ENCODE measurements at regions not wholly inside any gene's neighbourhood (a gene's known extent, or its start where the extent isn't known, plus 50 kb on each side); places are given as distances from the start of the nearest gene placed in this dataset.

DNA sequence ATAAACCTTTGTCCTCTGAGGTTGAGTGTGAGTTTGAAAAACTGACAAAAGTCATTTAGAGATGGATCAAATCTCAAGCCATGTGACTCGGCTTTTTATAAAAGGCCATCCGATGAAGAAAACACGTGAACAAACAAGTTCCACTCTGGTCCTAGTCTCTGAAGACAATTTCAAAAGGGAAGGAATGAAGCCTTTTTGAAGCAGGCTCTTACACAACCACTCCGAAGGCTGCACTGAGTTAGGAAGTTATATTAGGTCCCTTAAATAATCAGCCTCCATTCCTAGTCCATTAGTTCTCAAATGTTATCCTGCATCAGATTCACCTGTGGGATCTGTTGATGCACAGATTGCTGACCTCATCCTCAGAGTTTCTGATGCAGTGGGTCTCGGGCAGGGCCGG lies 166.6 kb upstream of the HMHB1 start:
- H2AFZ ChIP-seq (ENCODE audit: low read length), result no peak overlapping the region
- BruUV-seq (replicated peaks), result no TSS peak
- peaks cover 14% of the 10 kb centered on the region for H3K4me1 ChIP-seq (ENCODE audit: insufficient read depth, low read length)
- no peak overlapping the region for H3K4me3 ChIP-seq (replicated peaks in 1 of 3; ENCODE audit: insufficient read depth in 1 of 3, low read depth in 2 of 3, low read length in 3 of 3)
- ATAC-seq, result no peak
- CTCF ChIA-PET (ENCODE audit: low intra/inter-chr PET ratio, low total read pairs), result no interaction called here
- no peaks in the 10 kb centered on the region for H3K36me3 ChIP-seq (replicated peaks in 1 of 2; ENCODE audit: control insufficient read depth in 1 of 2, insufficient read depth in 2 of 2, low read length in 2 of 2)
- WGBS (ENCODE audit: low lambda C conversion rate), result 53% methylated on average over 6 of the region's 6 CpGs
- no peak for FAIRE-seq
- H3K4me2 ChIP-seq (ENCODE audit: low read depth, low read length), result no peak overlapping the region
- H3K9ac ChIP-seq (ENCODE audit: insufficient read depth, low read depth, low read length), result no peak overlapping the region
- no peaks in the 10 kb centered on the region for H4K20me1 ChIP-seq (ENCODE audit: insufficient read depth, low read length)
- no peak overlapping the region for H3K27ac ChIP-seq (ENCODE audit: extremely low read length, insufficient read depth, low read length)
- H3K79me2 ChIP-seq (ENCODE audit: insufficient read depth, low read length), result no peaks in the 10 kb centered on the region
- peaks cover 0 to 12% of the 10 kb centered on the region in 2 experiments; a peak in 3 of 5 replicates for H3K27me3 ChIP-seq (ENCODE audit: control insufficient read depth in 1 of 2, insufficient read depth in 2 of 2, low read length in 2 of 2)
- H3K9me3 ChIP-seq (ENCODE audit: low read length), result no peaks in the 10 kb centered on the region
- in situ Hi-C loops (cut with HindIII; ENCODE audit: extremely low pct_ligation_motif_present, low pct_unique_long_range_greater_than_20kb), result no loop called here
- intact Hi-C loops (cut with micrococcal nuclease; ENCODE audit: unreplicated experiment), result no loop called here
- no peak for TF ChIP-seq ZNF615 (CRISPR knock-in tag; IDR thresholded peaks at IDR 0.05; ENCODE audit: borderline replicate concordance)
- TF ChIP-seq ZNF10 (CRISPR knock-in tag; IDR thresholded peaks at IDR 0.05; ENCODE audit: borderline replicate concordance, low read depth), result no peak
- TF ChIP-seq RNF219 (CRISPR knock-in tag; IDR thresholded peaks at IDR 0.05), result no peak
- TF ChIP-seq ZNF275 (CRISPR knock-in tag; IDR thresholded peaks at IDR 0.05; ENCODE audit: borderline replicate concordance), result no peak
- no peak for TF ChIP-seq PAX8 (CRISPR knock-in tag; IDR thresholded peaks at IDR 0.05; ENCODE audit: borderline replicate concordance)
- TF ChIP-seq TEAD3 (CRISPR knock-in tag; optimal IDR thresholded peaks at IDR 0.05; ENCODE audit: borderline replicate concordance), result no peak
- no peak for TF ChIP-seq ZBTB1 (CRISPR knock-in tag; IDR thresholded peaks at IDR 0.05; ENCODE audit: borderline replicate concordance)
- TF ChIP-seq, protein P1, sequence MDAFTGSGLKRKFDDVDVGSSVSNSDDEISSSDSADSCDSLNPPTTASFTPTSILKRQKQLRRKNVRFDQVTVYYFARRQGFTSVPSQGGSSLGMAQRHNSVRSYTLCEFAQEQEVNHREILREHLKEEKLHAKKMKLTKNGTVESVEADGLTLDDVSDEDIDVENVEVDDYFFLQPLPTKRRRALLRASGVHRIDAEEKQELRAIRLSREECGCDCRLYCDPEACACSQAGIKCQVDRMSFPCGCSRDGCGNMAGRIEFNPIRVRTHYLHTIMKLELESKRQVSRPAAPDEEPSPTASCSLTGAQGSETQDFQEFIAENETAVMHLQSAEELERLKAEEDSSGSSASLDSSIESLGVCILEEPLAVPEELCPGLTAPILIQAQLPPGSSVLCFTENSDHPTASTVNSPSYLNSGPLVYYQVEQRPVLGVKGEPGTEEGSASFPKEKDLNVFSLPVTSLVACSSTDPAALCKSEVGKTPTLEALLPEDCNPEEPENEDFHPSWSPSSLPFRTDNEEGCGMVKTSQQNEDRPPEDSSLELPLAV (CRISPR knock-in tag; conservative IDR thresholded peaks at IDR 0.05; ENCODE audit: low read depth), result no peak
- TF ChIP-seq ZNF350 (CRISPR knock-in tag; IDR thresholded peaks at IDR 0.05; ENCODE audit: borderline replicate concordance, low read depth), result no peak
- no peak for TF ChIP-seq ZNF775 (CRISPR knock-in tag; IDR thresholded peaks at IDR 0.05; ENCODE audit: borderline replicate concordance)
- TF ChIP-seq ZNF574 (CRISPR knock-in tag; IDR thresholded peaks at IDR 0.05), result no peak
- TF ChIP-seq ZNF460 (CRISPR knock-in tag; IDR thresholded peaks at IDR 0.05; ENCODE audit: borderline replicate concordance), result no peak
- TF ChIP-seq TBX3 (IDR thresholded peaks at IDR 0.05; ENCODE audit: borderline replicate concordance), result no peak
- no peak for DNase-seq (ENCODE audit: low spot score)
- POLR2A ChIA-PET, result interaction anchor here (0.6 kb wide), 1 partner anchor 539 kb away, joined by 5 read pairs; no protein-coding TSS in a partner anchor

Data from HepG2 (cell line).